ENCODE measurements at regions not wholly inside any gene's neighbourhood (a gene's known extent, or its start where the extent isn't known, plus 50 kb on each side); places are given as distances from the start of the nearest gene placed in this dataset.

DNA sequence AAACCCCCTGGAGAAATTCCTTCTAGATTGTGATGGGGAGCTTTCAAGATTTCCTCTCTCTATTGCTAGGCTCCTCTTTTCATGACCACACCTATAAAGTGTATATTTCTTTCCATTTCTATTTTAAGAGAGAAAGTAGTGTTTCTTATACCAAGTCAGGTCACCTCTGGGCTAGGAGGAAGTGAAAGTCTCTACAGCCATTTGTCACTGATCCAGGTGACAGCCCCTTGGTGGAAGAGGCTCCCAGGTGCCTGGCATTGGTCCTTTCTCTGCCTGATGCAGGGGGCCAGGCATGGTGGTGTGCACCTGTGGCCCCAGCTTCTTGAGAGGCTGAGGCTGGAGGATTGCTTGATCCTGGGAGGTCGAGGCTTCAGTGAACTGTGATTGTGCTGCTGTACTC is 64.7 kb downstream of the DHCR7 start:
- TF ChIP-seq GATA2 (IDR thresholded peaks at IDR 0.05; ENCODE audit: low read depth, low read length), result no peak
- no peak for TF ChIP-seq GATA3 (IDR thresholded peaks at IDR 0.05; ENCODE audit: low read depth, low read length)

DNA sequence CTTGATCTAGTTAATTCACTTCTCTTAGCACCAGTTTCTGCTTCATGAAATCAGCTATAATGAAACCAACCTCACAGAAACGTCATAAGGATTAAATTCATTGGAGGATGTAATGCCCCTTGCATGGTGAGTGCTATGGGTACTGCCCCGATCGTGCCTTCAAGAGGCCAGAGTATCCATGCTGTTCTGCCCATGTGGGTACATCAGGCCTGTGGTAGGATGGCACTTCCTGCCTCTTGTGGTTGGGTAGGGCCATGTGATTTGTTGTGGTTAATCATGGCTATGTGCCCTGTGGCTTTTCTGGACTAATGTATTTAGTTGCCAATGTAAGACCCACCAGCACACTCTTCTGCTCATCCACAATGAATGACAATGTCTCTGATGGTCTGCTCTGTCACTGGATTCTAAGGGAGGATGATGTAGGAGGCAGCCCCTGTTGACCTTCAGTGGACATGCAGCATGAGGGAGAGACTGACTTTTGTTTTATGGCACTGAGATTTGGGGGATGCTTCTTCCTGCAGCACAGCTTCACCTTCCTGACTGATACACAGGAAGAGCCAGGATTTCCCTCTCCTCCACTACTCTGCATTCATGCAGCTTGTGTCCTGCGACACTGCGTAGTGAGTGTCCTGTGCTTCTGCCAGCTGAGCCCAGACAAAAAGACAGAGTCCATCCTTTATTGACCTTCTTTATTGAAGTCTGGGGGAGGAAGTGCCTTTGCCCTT is 66.2 kb downstream of the DHCR7 start:
- no peak for TF ChIP-seq GATA2 (IDR thresholded peaks at IDR 0.05; ENCODE audit: low read depth, low read length)

DNA sequence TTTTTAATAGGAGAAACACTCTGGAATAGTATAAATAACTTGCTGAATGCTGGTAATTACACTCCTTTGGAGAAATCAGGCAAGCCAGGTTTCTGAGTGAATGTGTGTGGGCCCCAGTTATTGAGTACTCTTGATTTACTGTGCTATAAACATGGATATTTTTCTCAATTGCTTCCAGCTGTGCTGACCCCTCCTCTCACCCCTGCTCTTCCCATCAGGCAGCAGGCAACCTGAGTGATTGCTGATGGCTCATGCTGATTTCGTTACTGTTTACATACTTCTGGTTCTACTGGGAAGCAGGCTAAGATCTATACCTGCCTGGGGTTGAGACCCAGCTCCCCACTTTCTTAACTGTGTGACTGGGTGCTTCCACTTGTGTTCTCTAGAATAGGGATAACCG is 68.5 kb downstream of the DHCR7 start:
- TF ChIP-seq GATA3 (IDR thresholded peaks at IDR 0.05; ENCODE audit: low read depth, low read length) (no peak), GATA2 (IDR thresholded peaks at IDR 0.05; ENCODE audit: low read depth, low read length) (no peak)

DNA sequence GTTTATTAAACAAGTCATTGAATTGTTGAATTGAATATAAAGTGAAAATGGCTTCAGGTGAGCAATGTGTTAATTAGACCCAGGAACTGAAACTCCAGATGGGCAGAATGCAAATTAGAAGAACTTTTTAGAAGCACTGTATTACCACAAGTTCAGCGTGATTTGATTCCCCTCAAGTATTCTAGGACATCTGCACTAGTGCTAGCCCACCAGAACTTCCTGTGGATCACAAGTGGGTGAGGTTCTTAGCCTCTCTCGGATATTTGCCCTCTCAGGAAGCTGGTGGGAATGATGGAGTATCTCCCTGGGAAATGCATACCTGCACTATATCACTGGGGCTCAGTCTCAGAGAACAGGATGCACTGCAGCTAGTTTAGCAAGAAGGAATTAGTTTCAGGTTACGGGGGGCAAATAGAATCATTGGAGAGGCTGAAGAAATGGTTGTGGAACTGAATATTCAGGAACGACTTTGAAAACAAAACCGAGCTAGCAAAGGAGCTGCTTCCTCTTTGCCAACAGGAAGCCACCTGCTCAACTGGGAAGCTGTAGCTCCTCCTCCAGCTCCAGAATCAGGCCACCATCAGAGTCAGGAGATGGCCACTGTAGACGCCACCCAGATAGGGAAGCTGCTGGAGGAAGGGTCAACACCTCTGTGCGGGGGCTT is 74.3 kb downstream of the DHCR7 start:
- TF ChIP-seq GATA3 (IDR thresholded peaks at IDR 0.05; ENCODE audit: low read depth, low read length) (no peak), GATA2 (IDR thresholded peaks at IDR 0.05; ENCODE audit: low read depth, low read length) (no peak)

DNA sequence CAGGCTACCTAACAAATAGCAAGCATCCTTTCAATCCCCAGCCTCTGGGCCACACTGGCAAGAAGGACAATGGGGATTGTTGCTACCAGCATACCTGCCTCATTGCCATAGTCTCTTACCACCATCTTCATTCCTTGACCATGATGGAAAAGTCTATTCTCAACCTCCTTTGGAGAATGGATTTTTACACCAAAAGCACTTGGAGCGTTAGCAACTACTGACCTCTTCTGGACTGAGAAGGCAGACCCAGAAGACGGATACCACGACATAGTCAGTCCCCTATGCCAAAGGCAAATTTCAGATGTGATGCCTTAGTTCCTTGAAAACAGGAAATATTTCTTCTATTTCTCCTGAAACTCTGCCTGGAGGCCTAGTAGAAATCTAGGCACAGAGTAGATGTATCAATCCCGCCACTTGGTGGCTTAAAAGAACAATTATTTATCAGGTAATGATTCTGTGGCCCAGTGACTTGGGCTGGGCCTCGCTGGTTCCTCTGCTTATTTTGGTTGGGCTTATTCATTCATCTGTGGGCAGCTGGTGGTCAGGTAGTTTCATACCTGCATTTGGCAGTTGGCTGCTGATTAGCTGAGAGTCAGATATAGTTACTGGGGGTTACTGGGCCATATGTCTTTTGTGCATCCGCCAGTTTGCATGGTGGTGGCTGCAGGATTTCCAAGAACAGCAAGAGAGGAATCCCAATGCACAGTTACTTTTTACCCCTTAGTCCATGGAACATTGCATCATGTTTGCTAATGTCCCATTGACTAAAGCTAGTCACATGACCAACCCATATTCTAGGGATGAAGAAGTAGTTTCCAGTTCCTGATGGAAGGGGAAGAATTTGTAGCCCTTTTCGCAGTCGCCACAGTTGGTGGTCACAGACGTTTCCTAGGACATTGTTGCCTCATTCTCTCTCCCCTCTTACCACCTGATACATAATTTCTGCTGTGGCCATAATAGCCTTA is 75.2 kb downstream of the DHCR7 start:
- no peak for TF ChIP-seq GATA3 (IDR thresholded peaks at IDR 0.05; ENCODE audit: low read depth, low read length)
- no peak for TF ChIP-seq GATA2 (IDR thresholded peaks at IDR 0.05; ENCODE audit: low read depth, low read length)

DNA sequence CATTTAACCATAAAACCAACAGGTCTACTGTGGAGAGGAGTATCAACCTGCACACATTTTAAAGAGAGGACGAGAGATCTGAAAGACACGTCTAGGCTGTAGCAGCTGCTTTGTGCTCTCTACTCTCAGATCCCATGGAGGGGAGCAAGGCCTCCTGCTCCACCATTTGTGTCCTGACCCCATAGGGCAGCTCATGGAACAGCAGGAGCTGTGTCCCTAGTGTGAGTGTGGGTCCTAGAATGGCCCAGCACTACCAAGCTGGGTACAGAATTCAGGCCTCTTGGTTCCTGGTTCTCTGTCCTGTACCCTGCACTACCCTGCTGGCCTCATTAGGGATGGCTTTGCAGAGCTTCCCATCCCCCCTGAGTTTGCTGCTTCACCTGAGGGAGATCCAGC is 76.5 kb downstream of the DHCR7 start:
- TF ChIP-seq GATA3 (IDR thresholded peaks at IDR 0.05; ENCODE audit: low read depth, low read length) (no peak), GATA2 (IDR thresholded peaks at IDR 0.05; ENCODE audit: low read depth, low read length) (no peak)

DNA sequence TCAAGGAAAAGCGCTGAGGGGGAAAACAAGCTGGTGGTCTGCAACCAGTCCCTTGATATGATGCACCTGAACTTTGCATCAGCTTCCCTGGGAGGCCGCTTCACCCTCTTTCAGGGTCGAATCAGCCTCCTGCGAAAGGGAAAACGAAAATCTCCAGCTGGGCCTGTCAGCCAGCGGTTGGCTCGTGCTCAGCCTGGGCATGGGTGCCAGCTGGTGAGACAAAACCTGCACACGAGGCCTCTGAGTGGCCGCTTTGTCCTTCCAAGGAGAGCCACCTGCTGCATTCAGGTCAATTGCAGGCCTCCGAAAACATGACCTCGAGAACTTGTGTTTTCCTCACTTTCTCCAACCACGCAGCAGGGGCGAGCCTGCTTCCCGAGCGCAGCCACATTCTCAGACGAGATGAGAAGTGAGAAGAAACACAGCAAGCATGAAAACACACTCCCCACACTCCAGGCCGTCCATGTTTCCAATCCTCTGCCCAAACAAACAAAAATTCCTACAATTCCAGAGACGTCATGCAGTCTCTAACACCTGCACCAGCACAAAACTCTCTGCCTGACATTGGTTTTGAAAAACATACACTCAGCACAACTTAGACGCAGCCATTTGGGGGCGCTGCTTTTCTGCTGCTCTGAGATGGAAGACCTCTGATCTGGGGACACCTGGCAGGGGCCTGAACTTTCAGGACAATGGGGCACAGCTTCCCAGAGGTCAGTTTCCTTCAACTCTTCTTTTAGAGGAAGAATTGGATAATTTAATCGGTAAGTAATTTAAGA is 77.1 kb downstream of the DHCR7 start:
- TF ChIP-seq GATA3 (IDR thresholded peaks at IDR 0.05; ENCODE audit: low read depth, low read length), result no peak
- no peak for TF ChIP-seq GATA2 (IDR thresholded peaks at IDR 0.05; ENCODE audit: low read depth, low read length)

DNA sequence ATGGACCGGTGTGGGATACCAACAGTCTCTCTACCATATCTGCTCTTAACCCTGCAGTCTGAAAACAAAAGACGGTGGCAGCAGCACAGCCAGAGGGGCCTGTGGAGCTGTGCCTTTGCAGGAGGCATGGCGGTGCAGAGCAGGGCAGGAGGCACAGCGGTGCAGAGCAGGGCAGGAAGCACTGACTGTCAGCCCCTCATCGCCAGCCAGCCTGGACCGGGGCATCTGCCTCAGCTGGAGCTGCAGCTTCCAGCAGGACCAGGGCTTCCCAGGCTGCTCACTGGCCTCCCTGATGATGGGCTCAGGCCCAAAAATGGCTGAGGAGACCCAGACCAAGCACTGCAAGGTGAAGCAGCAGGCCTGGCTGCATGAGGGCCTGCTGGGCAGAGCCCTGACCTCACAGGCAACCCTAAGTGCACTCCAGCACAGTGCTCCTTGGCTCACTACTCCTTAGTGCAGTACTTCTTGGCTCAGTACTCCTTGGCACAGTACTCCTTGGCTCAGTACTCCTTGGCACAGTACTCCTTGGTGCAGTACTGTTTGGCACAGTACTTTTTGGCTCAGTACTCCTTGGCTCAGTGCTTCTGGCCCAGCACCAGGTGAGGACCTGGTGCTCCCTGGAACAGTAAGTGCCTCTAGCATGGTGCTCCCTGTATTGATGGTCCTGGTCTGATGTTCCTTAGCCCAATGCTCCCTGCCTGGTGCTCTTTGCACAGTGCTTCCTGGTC is 78.0 kb downstream of the DHCR7 start:
- TF ChIP-seq GATA2 (IDR thresholded peaks at IDR 0.05; ENCODE audit: low read depth, low read length), result no peak
- TF ChIP-seq GATA3 (IDR thresholded peaks at IDR 0.05; ENCODE audit: low read depth, low read length), result no peak

DNA sequence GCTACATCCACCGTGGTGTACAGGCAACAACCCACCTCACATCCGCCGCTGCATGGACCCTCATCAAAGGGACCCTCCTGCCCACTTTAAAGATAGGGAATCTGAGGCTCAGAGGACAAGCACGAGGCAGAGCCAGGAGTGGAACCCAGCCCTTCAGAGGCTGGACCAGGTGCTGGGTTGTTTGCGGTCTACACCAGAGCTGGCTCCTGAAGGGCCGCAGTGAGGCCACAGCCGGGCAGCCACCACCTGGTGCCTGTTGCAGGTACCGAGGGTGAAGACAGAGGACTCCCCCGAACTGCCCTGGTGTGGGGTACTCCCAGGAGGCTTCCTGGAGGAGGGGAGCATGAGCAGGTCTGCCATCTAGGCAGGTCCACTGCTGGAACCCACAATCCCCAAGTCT is 78.8 kb downstream of the DHCR7 start:
- TF ChIP-seq GATA2 (IDR thresholded peaks at IDR 0.05; ENCODE audit: low read depth, low read length) (no peak), GATA3 (IDR thresholded peaks at IDR 0.05; ENCODE audit: low read depth, low read length) (no peak)

DNA sequence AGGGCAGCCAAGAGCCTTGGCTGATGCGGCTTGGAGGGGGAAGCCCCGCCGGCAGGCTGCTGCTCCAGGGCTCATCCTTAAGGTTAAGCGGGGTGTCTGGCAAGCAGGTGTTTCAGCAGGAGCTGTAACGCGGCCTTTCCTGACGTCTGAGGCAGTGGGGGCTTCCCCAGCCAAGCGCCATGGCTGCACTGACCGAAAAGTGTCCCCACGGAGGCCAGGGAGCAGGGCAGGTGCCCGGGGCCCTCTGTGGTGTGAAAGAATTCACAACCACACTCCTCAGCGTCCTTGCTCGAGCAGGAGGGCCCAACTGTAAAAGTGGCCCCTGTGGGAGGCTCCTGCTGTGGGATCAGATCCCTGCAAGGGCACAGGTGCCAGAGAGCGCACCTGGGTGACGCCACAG is 79.2 kb downstream of the DHCR7 start:
- TF ChIP-seq GATA2 (IDR thresholded peaks at IDR 0.05; ENCODE audit: low read depth, low read length) (no peak), GATA3 (IDR thresholded peaks at IDR 0.05; ENCODE audit: low read depth, low read length) (no peak)

DNA sequence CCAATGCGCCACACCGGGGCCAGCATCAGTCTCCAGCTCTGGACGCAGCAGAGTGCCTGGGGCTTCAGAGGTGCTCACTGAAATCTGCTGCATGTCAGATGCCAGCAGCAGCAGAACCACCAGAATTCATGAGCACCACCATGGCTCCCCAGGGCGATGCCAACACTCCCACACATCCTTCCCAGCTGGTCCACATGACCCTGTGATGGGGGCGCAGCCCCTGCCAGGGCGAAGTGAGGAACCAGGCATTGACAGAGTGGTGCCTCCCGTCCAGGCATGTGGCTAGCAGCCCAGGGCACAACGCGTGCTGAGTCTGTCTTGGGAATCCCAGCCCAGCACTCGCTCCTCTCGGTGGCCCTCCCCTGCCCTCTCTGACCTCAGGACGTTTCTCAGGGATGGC is 80.4 kb downstream of the DHCR7 start:
- TF ChIP-seq GATA2 (IDR thresholded peaks at IDR 0.05; ENCODE audit: low read depth, low read length) (no peak), GATA3 (IDR thresholded peaks at IDR 0.05; ENCODE audit: low read depth, low read length) (no peak)

DNA sequence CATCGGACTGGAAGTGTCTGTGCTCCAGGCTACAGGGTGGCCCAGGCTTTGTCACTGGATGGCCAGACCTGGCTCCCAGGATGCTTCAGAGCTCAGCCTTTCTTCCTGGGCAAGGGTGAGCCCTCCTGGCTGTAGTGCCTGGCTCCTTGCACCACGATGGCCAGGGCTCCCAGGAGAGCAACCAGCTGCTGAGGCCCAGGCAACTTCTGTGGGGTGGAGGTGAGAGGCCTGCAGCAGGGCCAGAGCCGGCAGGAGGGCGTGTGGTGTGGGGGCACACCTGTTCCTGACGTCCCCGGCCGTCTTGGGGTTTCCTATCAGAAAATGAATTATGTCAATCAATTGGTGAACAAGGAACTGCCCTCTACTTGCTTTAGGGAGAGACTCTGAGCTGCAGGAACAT is 82.1 kb downstream of the DHCR7 start:
- TF ChIP-seq GATA2 (IDR thresholded peaks at IDR 0.05; ENCODE audit: low read depth, low read length), result no peak
- no peak for TF ChIP-seq GATA3 (IDR thresholded peaks at IDR 0.05; ENCODE audit: low read depth, low read length)

DNA sequence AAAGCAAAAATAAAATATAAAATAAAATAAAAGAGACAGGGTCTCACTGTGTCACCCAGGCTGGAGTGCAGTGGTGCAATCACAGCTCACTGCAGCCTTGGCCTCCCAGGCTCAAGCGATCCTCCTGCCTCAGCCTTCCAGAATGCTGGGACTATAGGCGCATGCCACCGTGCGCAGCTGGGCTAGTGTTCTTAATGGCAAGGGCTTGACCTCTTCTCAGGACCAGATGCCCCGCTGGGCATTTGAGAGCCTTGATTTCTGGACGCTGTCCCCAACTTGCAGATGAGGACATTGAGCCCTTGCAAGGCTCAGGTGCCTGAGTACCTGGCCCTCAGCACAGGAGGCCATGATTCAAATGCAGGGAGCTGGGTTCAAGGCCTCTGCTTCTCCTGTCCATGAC is 82.6 kb downstream of the DHCR7 start:
- TF ChIP-seq GATA2 (IDR thresholded peaks at IDR 0.05; ENCODE audit: low read depth, low read length), result no peak
- TF ChIP-seq GATA3 (IDR thresholded peaks at IDR 0.05; ENCODE audit: low read depth, low read length), result no peak
